IMR-90 (cell line): ENCODE measurements at regions not wholly inside any gene's neighbourhood (a gene's known extent, or its start where the extent isn't known, plus 50 kb on each side); places are given as distances from the start of the nearest gene placed in this dataset.

Experiments used
- ATAC-seq: fragments of 200-7000 bp; cut with Tn5 transposase; 2 replicates; pipeline ENCODE4 v1.9.1; 2020; ENCODE audit warnings: low read depth, mild to moderate bottlenecking, moderate library complexity
- BruUV-seq: library from RNA; stranded (reverse); fragments of 400-500 nt; replicated peaks from 2 replicates; lab custom pipeline; 2021; lab: Mats Ljungman, UMichigan
- CTCF ChIA-PET: fragments of 300-600 bp; formaldehyde crosslinking; extraction: SDS; loops from one replicate; lab custom pipeline; 2021; ENCODE audit warnings: antibody characterized with exemption; lab: Yijun Ruan, JAX
- POLR2A ChIA-PET: fragments of 300-600 bp; sonication (Branson Sonifier 250); formaldehyde crosslinking; loops from one replicate; lab custom pipeline; 2022; ENCODE audit warnings: antibody characterized with exemption; ENCODE audit not compliant: unreplicated experiment; lab: Charles Lee
- DNase-seq: peaks from one replicate; pipeline ENCODE4 v3.0.0; 2013
- H2AFZ ChIP-seq: replicated peaks from 2 replicates; pipeline ENCODE3; 2013; ENCODE audit warnings: low read length, mild to moderate bottlenecking; ENCODE audit not compliant: poor library complexity
- H2AK5ac ChIP-seq: 2 replicates; pipeline ENCODE4 v1.6.1; 2013; ENCODE audit warnings: low read depth, low read length, inconsistent platforms
- H2AK9ac ChIP-seq: replicated peaks from 2 replicates; pipeline ENCODE3; 2013; ENCODE audit warnings: mild to moderate bottlenecking, low read depth, low read length, moderate library complexity; ENCODE audit not compliant: poor library complexity
- H2BK120ac ChIP-seq: 2 replicates; pipeline ENCODE4 v1.6.1; 2013; ENCODE audit warnings: low read depth, low read length, inconsistent platforms
- H2BK15ac ChIP-seq: 3 replicates; pipeline ENCODE4 v1.6.1; 2013; ENCODE audit warnings: low read depth, low read length, inconsistent platforms
- H2BK20ac ChIP-seq: 2 replicates; pipeline ENCODE4 v1.6.1; 2013; ENCODE audit warnings: low read depth, mild to moderate bottlenecking, inconsistent platforms, low read length, moderate library complexity
- H2BK5ac ChIP-seq: 2 replicates; pipeline ENCODE4 v1.6.1; 2013; ENCODE audit warnings: mild to moderate bottlenecking, low read depth, low read length, inconsistent platforms; ENCODE audit not compliant: poor library complexity, severe bottlenecking
- H3K14ac ChIP-seq: replicated peaks from 2 replicates; pipeline ENCODE4 v1.6.1; 2013; ENCODE audit warnings: low read depth, low read length, inconsistent platforms
- H3K18ac ChIP-seq: 2 replicates; pipeline ENCODE4 v1.6.1; 2013; ENCODE audit warnings: low read depth, low read length, control low read depth
- H3K23ac ChIP-seq: 2 replicates; pipeline ENCODE4 v1.6.1; 2013; ENCODE audit warnings: low read depth, low read length, inconsistent platforms
- H3K27ac ChIP-seq: 2 replicates; pipeline ENCODE4 v1.5.1; 2013; ENCODE audit warnings: mild to moderate bottlenecking, control low read depth, low read length; ENCODE audit not compliant: insufficient read depth
- H3K27me3 ChIP-seq: 2 replicates; pipeline ENCODE4 v1.6.1; 2013; ENCODE audit warnings: low read length; ENCODE audit not compliant: control insufficient read depth, insufficient read depth
- H3K36me3 ChIP-seq: 2 replicates; pipeline ENCODE4 v1.6.1; 2013; ENCODE audit warnings: low read length, mixed read lengths; ENCODE audit not compliant: control insufficient read depth, insufficient read depth
- H3K4ac ChIP-seq: 2 replicates; pipeline ENCODE4 v1.6.1; 2013; ENCODE audit warnings: low read depth, low read length, inconsistent platforms
- H3K4me1 ChIP-seq: 2 replicates; pipeline ENCODE4 v1.6.1; 2013; ENCODE audit warnings: low read length, mixed read lengths; ENCODE audit not compliant: control insufficient read depth, insufficient read depth
- H3K4me2 ChIP-seq: 2 replicates; pipeline ENCODE4 v1.6.1; 2013; ENCODE audit warnings: low read depth, mild to moderate bottlenecking, control low read depth, low read length, moderate library complexity
- H3K4me3 ChIP-seq: 2 replicates; pipeline ENCODE4 v1.5.1; 2013; ENCODE audit warnings: low read depth, mild to moderate bottlenecking, control low read depth, low read length, moderate library complexity; ENCODE audit not compliant: insufficient read depth
- H3K56ac ChIP-seq: 2 replicates; pipeline ENCODE4 v1.6.1; 2013; ENCODE audit warnings: low read length, inconsistent platforms; ENCODE audit not compliant: insufficient read depth; ENCODE audit errors: extremely low read depth
- H3K79me1 ChIP-seq, 2 experiments: 2 replicates each; pipeline ENCODE4 v1.6.1; 2013; ENCODE audit warnings: low read length in 2 of 2, inconsistent platforms in 1 of 2, low read depth in 1 of 2
- H3K9ac ChIP-seq: 2 replicates; pipeline ENCODE4 v1.6.1; 2013; ENCODE audit warnings: low read depth, low read length, control low read depth
- H3K9me1 ChIP-seq: 2 replicates; pipeline ENCODE4 v1.6.1; 2013; ENCODE audit warnings: low read length, inconsistent platforms; ENCODE audit not compliant: insufficient read depth
- H3K9me3 ChIP-seq: 2 replicates; pipeline ENCODE4 v1.6.1; 2013; ENCODE audit warnings: low read length; ENCODE audit not compliant: control insufficient read depth, insufficient read depth
- H4K20me1 ChIP-seq: 2 replicates; pipeline ENCODE4 v1.6.1; 2013; ENCODE audit warnings: low read length, inconsistent platforms; ENCODE audit not compliant: insufficient read depth
- H4K5ac ChIP-seq: 2 replicates; pipeline ENCODE4 v1.6.1; 2013; ENCODE audit warnings: mild to moderate bottlenecking, low read depth, low read length, control low read depth
- H4K8ac ChIP-seq, 2 experiments: 2 replicates each; pipeline ENCODE4 v1.6.1; 2013; ENCODE audit warnings: low read depth in 2 of 2, low read length in 2 of 2, control low read depth in 1 of 2, inconsistent platforms in 1 of 2
- H4K91ac ChIP-seq: 2 replicates; pipeline ENCODE4 v1.6.1; 2013; ENCODE audit warnings: low read depth, low read length, inconsistent platforms; ENCODE audit not compliant: insufficient read depth
- CEBPB ChIP-seq: IDR thresholded peaks from 2 replicates; pipeline ENCODE4 v1.6.1; 2012; ENCODE audit warnings: low read depth, low read length, improper control_type of control experiment
- MAZ ChIP-seq: IDR thresholded peaks from 2 replicates; pipeline ENCODE4 v1.6.1; 2012; ENCODE audit warnings: low read depth, mild to moderate bottlenecking, low read length, improper control_type of control experiment, moderate library complexity, borderline replicate concordance
- WGBS, 2 experiments: methylation state at CpG; one replicate each; pipeline versions ENCODE4 v1.1.5 to v1.1.7; 2013; ENCODE audit warnings: missing lambda C conversion rate in 2 of 2; ENCODE audit not compliant: insufficient read length in 1 of 2; ENCODE audit errors: extremely low coverage in 2 of 2; 5-methylcytosine and 5-hydroxymethylcytosine counted together
- dilution Hi-C: fragments of 300-500 bp; cut with HindIII; formaldehyde crosslinking; loops from one replicate; pipeline ENCODE4 v1.14.3; 2018; ENCODE audit warnings: low sequenced_read_pairs; ENCODE audit not compliant: unreplicated experiment
- in situ Hi-C: fragments of 300-500 bp; cut with MboI; formaldehyde crosslinking; loops from 3 replicates; pipeline ENCODE4 v1.14.3; 2019; ENCODE audit warnings: low sequenced_read_pairs, inconsistent platforms, mixed read lengths
- intact Hi-C: fragments of 100-400 bp; cut with micrococcal nuclease; formaldehyde crosslinking; loops from 2 replicates; pipeline ENCODE4 v1.10.0; 2022

GRCh38 chr2:20129331-20130159 lies 78.1 kb upstream of the LAPTM4A start:
- ATAC-seq: no peak
- CTCF ChIA-PET: no interaction called here

More at GRCh38 chr2:20129331-20130159, 78.1 kb upstream of the LAPTM4A start:
- H2BK15ac ChIP-seq: no peak overlapping the region; the same call in 2 of the 3 replicates
- H2AK5ac ChIP-seq: no peak overlapping the region
- H3K4me3 ChIP-seq: no peak overlapping the region
- H2AK9ac ChIP-seq: no peak overlapping the region
- intact Hi-C loops: no loop called here
- H3K27me3 ChIP-seq: peaks cover 9% of the 10 kb centered on the region
- no peak overlapping the region for H3K56ac ChIP-seq
- no peak overlapping the region for H2BK20ac ChIP-seq
- H3K79me1 ChIP-seq: no peaks in the 10 kb centered on the region
- H3K36me3 ChIP-seq: no peaks in the 10 kb centered on the region
- no peak overlapping the region for H3K4me2 ChIP-seq
- no peaks in the 10 kb centered on the region for H3K9me3 ChIP-seq
- H4K5ac ChIP-seq: no peak overlapping the region
- 64% methylated on average over 3 of the region's 12 CpGs; no CpG with 5 or more reads in 1 of the 2 experiments for WGBS, 2 experiments
- in situ Hi-C loops: no loop called here
- no peak overlapping the region for H3K18ac ChIP-seq
- no peak overlapping the region for H3K23ac ChIP-seq
- H3K27ac ChIP-seq: no peak overlapping the region
- no peak overlapping the region for H2BK120ac ChIP-seq
- H2BK5ac ChIP-seq: no peak overlapping the region
- no peak overlapping the region for H3K9ac ChIP-seq
- POLR2A ChIA-PET: no interaction called here
- no peak for DNase-seq
- TF ChIP-seq CEBPB (no peak), MAZ (no peak)
- no TSS peak for BruUV-seq
- dilution Hi-C loops: no loop called here
- H2AFZ ChIP-seq: no peak overlapping the region
- no peak overlapping the region for H3K4ac ChIP-seq
- peaks cover 4% of the 10 kb centered on the region for H3K4me1 ChIP-seq
- no peak overlapping the region for H4K91ac ChIP-seq
- no peaks in the 10 kb centered on the region for H4K20me1 ChIP-seq
- H3K9me1 ChIP-seq: no peaks in the 10 kb centered on the region
- no peak overlapping the region for H3K14ac ChIP-seq
- no peak overlapping the region for H4K8ac ChIP-seq
